GM12878 (cell line): ENCODE measurements at regions not wholly inside any gene's neighbourhood (a gene's known extent, or its start where the extent isn't known, plus 50 kb on each side); places are given as distances from the start of the nearest gene placed in this dataset.

Experiments used
- ATAC-seq: fragments of 200-7000 bp; cut with Tn5 transposase; 3 replicates; pipeline ENCODE4 v1.9.1; 2020; ENCODE audit warnings: mild to moderate bottlenecking, moderate library complexity
- BruUV-seq: library from RNA; stranded (reverse); fragments of 400-500 nt; replicated peaks from 2 replicates; lab custom pipeline; 2021; lab: Mats Ljungman, UMichigan
- CTCF ChIA-PET: fragments of 300-600 bp; sonication (Branson Sonifier 250); formaldehyde crosslinking; extraction: SDS; loops from one replicate; lab custom pipeline; 2021; ENCODE audit warnings: inconsistent platforms; lab: Yijun Ruan, JAX
- POLR2A ChIA-PET: fragments of 350-600 bp; formaldehyde crosslinking; extraction: SDS; loops from one replicate; lab custom pipeline; 2021; ENCODE audit warnings: inconsistent platforms; lab: Charles Lee
- RAD21 ChIA-PET: fragments of 300-600 bp; sonication (Branson Sonifier 250); formaldehyde crosslinking; loops from one replicate; lab custom pipeline; 2023; ENCODE audit warnings: antibody characterized with exemption; ENCODE audit not compliant: unreplicated experiment; lab: Charles Lee
- SMC1A ChIA-PET: fragments of 300-600 bp; sonication (Branson Sonifier 250); formaldehyde crosslinking; loops from one replicate; lab custom pipeline; 2023; ENCODE audit not compliant: unreplicated experiment, uncharacterized antibody; lab: Charles Lee
- DNase-seq: peaks from one replicate; pipeline ENCODE4 v3.0.0-alpha.2; 2011; ENCODE audit warnings: low read depth, low spot score
- FAIRE-seq: peaks from 3 replicates; lab custom pipeline; 2011; peaks lifted over from hg19 to GRCh38; lab: Jason Lieb, UNC
- H2AFZ ChIP-seq: 2 replicates; pipeline ENCODE4 v1.6.0; 2011; ENCODE audit warnings: low read depth, low read length, control low read depth; ENCODE audit not compliant: control insufficient read depth
- H3K27ac ChIP-seq: 2 replicates; pipeline ENCODE4 v1.5.1; 2011; ENCODE audit warnings: control low read depth; ENCODE audit not compliant: control insufficient read depth, insufficient read depth
- H3K27me3 ChIP-seq, 2 experiments: replicated peaks in 1 of 2; 2 replicates each; pipeline versions ENCODE4 v1.6.0 to v1.6.1; 2011; ENCODE audit warnings: low read length in 1 of 2; ENCODE audit not compliant: control insufficient read depth in 2 of 2, insufficient read depth in 2 of 2
- H3K36me3 ChIP-seq, 2 experiments: 2 replicates each; pipeline ENCODE4 v1.5.1; 2011; ENCODE audit warnings: low read length in 1 of 2; ENCODE audit not compliant: control insufficient read depth in 2 of 2, insufficient read depth in 2 of 2
- H3K4me1 ChIP-seq: 2 replicates; pipeline ENCODE4 v1.6.1; 2011; ENCODE audit warnings: mild to moderate bottlenecking, low read length, moderate library complexity, mixed read lengths; ENCODE audit not compliant: control insufficient read depth, insufficient read depth
- H3K4me2 ChIP-seq: 2 replicates; pipeline ENCODE4 v1.6.0; 2011; ENCODE audit warnings: control low read depth; ENCODE audit not compliant: control insufficient read depth, insufficient read depth
- H3K4me3 ChIP-seq: fragments of 200-600 bp; sonication (generic); 2 replicates; pipeline ENCODE4 v1.5.1; 2016
- H3K79me2 ChIP-seq: 2 replicates; pipeline ENCODE4 v1.6.0; 2011; ENCODE audit warnings: low read length; ENCODE audit not compliant: control insufficient read depth, insufficient read depth
- H3K9ac ChIP-seq: 2 replicates; pipeline ENCODE4 v1.8.0; 2011; ENCODE audit warnings: low read length, control low read depth, mixed read lengths; ENCODE audit not compliant: control insufficient read depth, insufficient read depth
- H3K9me3 ChIP-seq: replicated peaks from 3 replicates; pipeline ENCODE4 v1.5.1; 2011; ENCODE audit warnings: mild to moderate bottlenecking, low read length; ENCODE audit not compliant: control insufficient read depth, insufficient read depth
- H4K20me1 ChIP-seq: 2 replicates; pipeline ENCODE4 v1.6.0; 2011; ENCODE audit not compliant: control insufficient read depth, insufficient read depth
- KLF5 ChIP-seq: fragments of 450-650 bp; IDR thresholded peaks from 2 replicates; pipeline ENCODE4 v1.6.1; 2014; ENCODE audit warnings: mild to moderate bottlenecking; ENCODE audit not compliant: partially characterized antibody
- POLR2AphosphoS5 ChIP-seq: IDR thresholded peaks from 2 replicates; pipeline ENCODE4 v1.6.1; 2011; ENCODE audit warnings: mild to moderate bottlenecking, low read length, inconsistent platforms
- WGBS: methylation state at CpG from one replicate; pipeline ENCODE4 v1.1.6; 2016; ENCODE audit warnings: low lambda C conversion rate; ENCODE audit not compliant: insufficient replicate concordance, insufficient coverage; ENCODE audit errors: missing lambda C conversion rate; 5-methylcytosine and 5-hydroxymethylcytosine counted together
- in situ Hi-C: fragments of 300-500 bp; cut with MboI; formaldehyde crosslinking; loops from 9 replicates; pipeline ENCODE4 v1.14.3; 2018; ENCODE audit warnings: mixed read lengths
- intact Hi-C: fragments of 100-400 bp; cut with micrococcal nuclease; formaldehyde crosslinking; loops from one replicate; pipeline ENCODE4 v1.14.2; 2022; ENCODE audit not compliant: unreplicated experiment
- TF ChIP-seq, protein P1 (sequence below): IDR thresholded peaks from 2 replicates; pipeline ENCODE4 v1.6.1; 2011; ENCODE audit warnings: mild to moderate bottlenecking, low read depth, low read length, moderate library complexity; ENCODE audit not compliant: insufficient replicate concordance
- TF ChIP-seq, protein P2 (sequence below): fragments of 450-650 bp; IDR thresholded peaks from 2 replicates; pipeline ENCODE4 v1.6.1; 2016; ENCODE audit warnings: mild to moderate bottlenecking, moderate library complexity, borderline replicate concordance
- TF ChIP-seq, protein P3 (sequence below): IDR thresholded peaks from 2 replicates; pipeline ENCODE4 v1.6.1; 2012; ENCODE audit warnings: low read depth, low read length, improper control_type of control experiment
- TF ChIP-seq, protein P4 (sequence below): fragments of 450-650 bp; IDR thresholded peaks from 2 replicates; pipeline ENCODE4 v1.6.1; 2018; ENCODE audit warnings: mild to moderate bottlenecking, low read depth, moderate library complexity; ENCODE audit not compliant: partially characterized antibody

DNA sequence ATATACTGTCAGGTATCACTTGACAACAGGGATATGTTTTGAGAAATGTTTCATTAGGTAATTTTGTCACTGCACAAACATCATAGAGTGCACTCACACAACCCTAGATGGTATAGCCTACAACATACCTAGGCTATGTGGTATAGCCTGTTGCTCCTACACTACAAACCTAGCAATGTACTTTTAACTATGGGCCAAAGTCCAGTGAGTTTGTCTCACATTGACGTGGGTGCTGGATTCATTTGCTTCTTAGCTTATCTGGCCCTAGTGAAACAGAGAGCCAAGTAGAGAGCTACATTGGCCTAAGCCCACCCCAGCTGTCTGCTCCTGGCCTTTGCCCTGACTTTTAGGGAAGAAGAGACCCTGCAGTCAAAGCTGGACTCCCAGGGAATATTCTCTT, 180.7 kb upstream of the EGFLAM start:
- Histone ChIP-seq H3K4me2 (no peak overlapping the region), H3K79me2 (no peaks in the 10 kb centered on the region), H2AFZ (no peak overlapping the region), H3K36me3 (no peaks in the 10 kb centered on the region), H3K4me1 (no peaks in the 10 kb centered on the region), H3K4me3 (no peak overlapping the region), H4K20me1 (no peaks in the 10 kb centered on the region), H3K27ac (no peak overlapping the region), H3K9ac (no peak overlapping the region), H3K9me3 (no peaks in the 10 kb centered on the region), H3K27me3 (no peaks in the 10 kb centered on the region)
- FAIRE-seq (no peak), ATAC-seq (no peak), DNase-seq (no peak)
- POLR2A ChIA-PET, result no interaction called here
- in situ Hi-C loops (no loop called here), intact Hi-C loops (no loop called here)
- TF ChIP-seq, protein P1, sequence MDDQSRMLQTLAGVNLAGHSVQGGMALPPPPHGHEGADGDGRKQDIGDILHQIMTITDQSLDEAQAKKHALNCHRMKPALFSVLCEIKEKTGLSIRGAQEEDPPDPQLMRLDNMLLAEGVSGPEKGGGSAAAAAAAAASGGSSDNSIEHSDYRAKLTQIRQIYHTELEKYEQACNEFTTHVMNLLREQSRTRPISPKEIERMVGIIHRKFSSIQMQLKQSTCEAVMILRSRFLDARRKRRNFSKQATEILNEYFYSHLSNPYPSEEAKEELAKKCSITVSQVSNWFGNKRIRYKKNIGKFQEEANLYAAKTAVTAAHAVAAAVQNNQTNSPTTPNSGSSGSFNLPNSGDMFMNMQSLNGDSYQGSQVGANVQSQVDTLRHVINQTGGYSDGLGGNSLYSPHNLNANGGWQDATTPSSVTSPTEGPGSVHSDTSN, result no peak
- TF ChIP-seq POLR2AphosphoS5 (no peak), KLF5 (no peak)
- TF ChIP-seq, protein P2, sequence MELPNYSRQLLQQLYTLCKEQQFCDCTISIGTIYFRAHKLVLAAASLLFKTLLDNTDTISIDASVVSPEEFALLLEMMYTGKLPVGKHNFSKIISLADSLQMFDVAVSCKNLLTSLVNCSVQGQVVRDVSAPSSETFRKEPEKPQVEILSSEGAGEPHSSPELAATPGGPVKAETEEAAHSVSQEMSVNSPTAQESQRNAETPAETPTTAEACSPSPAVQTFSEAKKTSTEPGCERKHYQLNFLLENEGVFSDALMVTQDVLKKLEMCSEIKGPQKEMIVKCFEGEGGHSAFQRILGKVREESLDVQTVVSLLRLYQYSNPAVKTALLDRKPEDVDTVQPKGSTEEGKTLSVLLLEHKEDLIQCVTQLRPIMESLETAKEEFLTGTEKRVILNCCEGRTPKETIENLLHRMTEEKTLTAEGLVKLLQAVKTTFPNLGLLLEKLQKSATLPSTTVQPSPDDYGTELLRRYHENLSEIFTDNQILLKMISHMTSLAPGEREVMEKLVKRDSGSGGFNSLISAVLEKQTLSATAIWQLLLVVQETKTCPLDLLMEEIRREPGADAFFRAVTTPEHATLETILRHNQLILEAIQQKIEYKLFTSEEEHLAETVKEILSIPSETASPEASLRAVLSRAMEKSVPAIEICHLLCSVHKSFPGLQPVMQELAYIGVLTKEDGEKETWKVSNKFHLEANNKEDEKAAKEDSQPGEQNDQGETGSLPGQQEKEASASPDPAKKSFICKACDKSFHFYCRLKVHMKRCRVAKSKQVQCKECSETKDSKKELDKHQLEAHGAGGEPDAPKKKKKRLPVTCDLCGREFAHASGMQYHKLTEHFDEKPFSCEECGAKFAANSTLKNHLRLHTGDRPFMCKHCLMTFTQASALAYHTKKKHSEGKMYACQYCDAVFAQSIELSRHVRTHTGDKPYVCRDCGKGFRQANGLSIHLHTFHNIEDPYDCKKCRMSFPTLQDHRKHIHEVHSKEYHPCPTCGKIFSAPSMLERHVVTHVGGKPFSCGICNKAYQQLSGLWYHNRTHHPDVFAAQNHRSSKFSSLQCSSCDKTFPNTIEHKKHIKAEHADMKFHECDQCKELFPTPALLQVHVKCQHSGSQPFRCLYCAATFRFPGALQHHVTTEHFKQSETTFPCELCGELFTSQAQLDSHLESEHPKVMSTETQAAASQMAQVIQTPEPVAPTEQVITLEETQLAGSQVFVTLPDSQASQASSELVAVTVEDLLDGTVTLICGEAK, result no peak
- TF ChIP-seq, protein P3, sequence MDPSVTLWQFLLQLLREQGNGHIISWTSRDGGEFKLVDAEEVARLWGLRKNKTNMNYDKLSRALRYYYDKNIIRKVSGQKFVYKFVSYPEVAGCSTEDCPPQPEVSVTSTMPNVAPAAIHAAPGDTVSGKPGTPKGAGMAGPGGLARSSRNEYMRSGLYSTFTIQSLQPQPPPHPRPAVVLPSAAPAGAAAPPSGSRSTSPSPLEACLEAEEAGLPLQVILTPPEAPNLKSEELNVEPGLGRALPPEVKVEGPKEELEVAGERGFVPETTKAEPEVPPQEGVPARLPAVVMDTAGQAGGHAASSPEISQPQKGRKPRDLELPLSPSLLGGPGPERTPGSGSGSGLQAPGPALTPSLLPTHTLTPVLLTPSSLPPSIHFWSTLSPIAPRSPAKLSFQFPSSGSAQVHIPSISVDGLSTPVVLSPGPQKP, result no peak
- TF ChIP-seq, protein P4, sequence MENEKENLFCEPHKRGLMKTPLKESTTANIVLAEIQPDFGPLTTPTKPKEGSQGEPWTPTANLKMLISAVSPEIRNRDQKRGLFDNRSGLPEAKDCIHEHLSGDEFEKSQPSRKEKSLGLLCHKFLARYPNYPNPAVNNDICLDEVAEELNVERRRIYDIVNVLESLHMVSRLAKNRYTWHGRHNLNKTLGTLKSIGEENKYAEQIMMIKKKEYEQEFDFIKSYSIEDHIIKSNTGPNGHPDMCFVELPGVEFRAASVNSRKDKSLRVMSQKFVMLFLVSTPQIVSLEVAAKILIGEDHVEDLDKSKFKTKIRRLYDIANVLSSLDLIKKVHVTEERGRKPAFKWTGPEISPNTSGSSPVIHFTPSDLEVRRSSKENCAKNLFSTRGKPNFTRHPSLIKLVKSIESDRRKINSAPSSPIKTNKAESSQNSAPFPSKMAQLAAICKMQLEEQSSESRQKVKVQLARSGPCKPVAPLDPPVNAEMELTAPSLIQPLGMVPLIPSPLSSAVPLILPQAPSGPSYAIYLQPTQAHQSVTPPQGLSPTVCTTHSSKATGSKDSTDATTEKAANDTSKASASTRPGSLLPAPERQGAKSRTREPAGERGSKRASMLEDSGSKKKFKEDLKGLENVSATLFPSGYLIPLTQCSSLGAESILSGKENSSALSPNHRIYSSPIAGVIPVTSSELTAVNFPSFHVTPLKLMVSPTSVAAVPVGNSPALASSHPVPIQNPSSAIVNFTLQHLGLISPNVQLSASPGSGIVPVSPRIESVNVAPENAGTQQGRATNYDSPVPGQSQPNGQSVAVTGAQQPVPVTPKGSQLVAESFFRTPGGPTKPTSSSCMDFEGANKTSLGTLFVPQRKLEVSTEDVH, result no peak
- WGBS, result 24% methylated on average over 1 of the region's 1 CpG
- BruUV-seq, result no TSS peak
- RAD21 ChIA-PET, result no interaction called here
- CTCF ChIA-PET, result interaction anchor here (0.8 kb wide), 1 partner anchor 9 kb away, joined by 4 read pairs; no protein-coding TSS in a partner anchor
- SMC1A ChIA-PET, result no interaction called here
